HG03159 (cell line): ENCODE measurements at regions not wholly inside any gene's neighbourhood (a gene's known extent, or its start where the extent isn't known, plus 50 kb on each side); places are given as distances from the start of the nearest gene placed in this dataset.

Experiments used
- ATAC-seq: cut with Tn5 transposase; IDR thresholded peaks from one replicate; pipeline ENCODE4 v1.9.1; 2021; ENCODE audit warnings: mild to moderate bottlenecking, moderate library complexity; ENCODE audit not compliant: unreplicated experiment

- no peak for ATAC-seq
Measured at GRCh38 chr7:46695051-46695708, 774.1 kb upstream of the IGFBP3 start.

GRCh38 chr7:46694058-46694457 lies 773.0 kb upstream of the IGFBP3 start:
- no peak for ATAC-seq

- no peak for ATAC-seq
Measured at GRCh38 chr7:46687203-46687602, 766.1 kb upstream of the IGFBP3 start.

GRCh38 chr7:46685051-46685450 lies 764.0 kb upstream of the IGFBP3 start:
- ATAC-seq, result no peak

GRCh38 chr7:46682836-46683624 lies 762.0 kb upstream of the IGFBP3 start:
- no peak for ATAC-seq

GRCh38 chr7:46681865-46682503 lies 760.9 kb upstream of the IGFBP3 start:
- ATAC-seq, result no peak

- no peak for ATAC-seq
Measured at GRCh38 chr7:46680147-46680546, 759.1 kb upstream of the IGFBP3 start.

GRCh38 chr7:46679671-46680070 lies 758.6 kb upstream of the IGFBP3 start:
- no peak for ATAC-seq

GRCh38 chr7:46678421-46678820 lies 757.3 kb upstream of the IGFBP3 start:
- ATAC-seq, result no peak

- ATAC-seq, result no peak
Measured at GRCh38 chr7:46675456-46675855, 754.4 kb upstream of the IGFBP3 start.

- no peak for ATAC-seq
Measured at GRCh38 chr7:46672861-46673260, 751.8 kb upstream of the IGFBP3 start.

GRCh38 chr7:46671108-46671769 lies 750.2 kb upstream of the IGFBP3 start:
- no peak for ATAC-seq

- ATAC-seq, result no peak
Measured at GRCh38 chr7:46669028-46669427, 748.0 kb upstream of the IGFBP3 start.

- no peak for ATAC-seq
Measured at GRCh38 chr7:46664453-46664852, 743.4 kb upstream of the IGFBP3 start.

- no peak for ATAC-seq
Measured at GRCh38 chr7:46663025-46663424, 742.0 kb upstream of the IGFBP3 start.

GRCh38 chr7:46661431-46661830 lies 740.4 kb upstream of the IGFBP3 start:
- no peak for ATAC-seq

GRCh38 chr7:46660402-46660980 lies 739.4 kb upstream of the IGFBP3 start:
- ATAC-seq, result no peak

- ATAC-seq, result no peak
Measured at GRCh38 chr7:46658281-46658680, 737.2 kb upstream of the IGFBP3 start.

GRCh38 chr7:46654546-46655443 lies 733.7 kb upstream of the IGFBP3 start:
- no peak for ATAC-seq

GRCh38 chr7:46653848-46654247 lies 732.8 kb upstream of the IGFBP3 start:
- ATAC-seq, result no peak
